GM12878 (cell line): ENCODE measurements at regions not wholly inside any gene's neighbourhood (a gene's known extent, or its start where the extent isn't known, plus 50 kb on each side); places are given as distances from the start of the nearest gene placed in this dataset.

Experiments
- ATAC-seq: fragments of 200-7000 bp; cut with Tn5 transposase; 3 replicates; pipeline ENCODE4 v1.9.1; 2020; ENCODE audit warnings: mild to moderate bottlenecking, moderate library complexity
- BruUV-seq: library from RNA; stranded (reverse); fragments of 400-500 nt; replicated peaks from 2 replicates; lab custom pipeline; 2021; lab: Mats Ljungman, UMichigan
- CTCF ChIA-PET: fragments of 300-600 bp; sonication (Branson Sonifier 250); formaldehyde crosslinking; extraction: SDS; loops from one replicate; lab custom pipeline; 2021; ENCODE audit warnings: inconsistent platforms; lab: Yijun Ruan, JAX
- POLR2A ChIA-PET: fragments of 350-600 bp; formaldehyde crosslinking; extraction: SDS; loops from one replicate; lab custom pipeline; 2021; ENCODE audit warnings: inconsistent platforms; lab: Charles Lee
- RAD21 ChIA-PET: fragments of 300-600 bp; sonication (Branson Sonifier 250); formaldehyde crosslinking; loops from one replicate; lab custom pipeline; 2023; ENCODE audit warnings: antibody characterized with exemption; ENCODE audit not compliant: unreplicated experiment; lab: Charles Lee
- SMC1A ChIA-PET: fragments of 300-600 bp; sonication (Branson Sonifier 250); formaldehyde crosslinking; loops from one replicate; lab custom pipeline; 2023; ENCODE audit not compliant: unreplicated experiment, uncharacterized antibody; lab: Charles Lee
- DNase-seq: peaks from one replicate; pipeline ENCODE4 v3.0.0-alpha.2; 2011; ENCODE audit warnings: low read depth, low spot score
- FAIRE-seq: peaks from 3 replicates; lab custom pipeline; 2011; peaks lifted over from hg19 to GRCh38; lab: Jason Lieb, UNC
- H2AFZ ChIP-seq: 2 replicates; pipeline ENCODE4 v1.6.0; 2011; ENCODE audit warnings: low read depth, low read length, control low read depth; ENCODE audit not compliant: control insufficient read depth
- H3K27ac ChIP-seq: 2 replicates; pipeline ENCODE4 v1.5.1; 2011; ENCODE audit warnings: control low read depth; ENCODE audit not compliant: control insufficient read depth, insufficient read depth
- H3K27me3 ChIP-seq, 2 experiments: replicated peaks in 1 of 2; 2 replicates each; pipeline versions ENCODE4 v1.6.0 to v1.6.1; 2011; ENCODE audit warnings: low read length in 1 of 2; ENCODE audit not compliant: control insufficient read depth in 2 of 2, insufficient read depth in 2 of 2
- H3K36me3 ChIP-seq, 2 experiments: 2 replicates each; pipeline ENCODE4 v1.5.1; 2011; ENCODE audit warnings: low read length in 1 of 2; ENCODE audit not compliant: control insufficient read depth in 2 of 2, insufficient read depth in 2 of 2
- H3K4me1 ChIP-seq: 2 replicates; pipeline ENCODE4 v1.6.1; 2011; ENCODE audit warnings: mild to moderate bottlenecking, low read length, moderate library complexity, mixed read lengths; ENCODE audit not compliant: control insufficient read depth, insufficient read depth
- H3K4me2 ChIP-seq: 2 replicates; pipeline ENCODE4 v1.6.0; 2011; ENCODE audit warnings: control low read depth; ENCODE audit not compliant: control insufficient read depth, insufficient read depth
- H3K4me3 ChIP-seq: fragments of 200-600 bp; sonication (generic); 2 replicates; pipeline ENCODE4 v1.5.1; 2016
- H3K79me2 ChIP-seq: 2 replicates; pipeline ENCODE4 v1.6.0; 2011; ENCODE audit warnings: low read length; ENCODE audit not compliant: control insufficient read depth, insufficient read depth
- H3K9ac ChIP-seq: 2 replicates; pipeline ENCODE4 v1.8.0; 2011; ENCODE audit warnings: low read length, control low read depth, mixed read lengths; ENCODE audit not compliant: control insufficient read depth, insufficient read depth
- H3K9me3 ChIP-seq: replicated peaks from 3 replicates; pipeline ENCODE4 v1.5.1; 2011; ENCODE audit warnings: mild to moderate bottlenecking, low read length; ENCODE audit not compliant: control insufficient read depth, insufficient read depth
- H4K20me1 ChIP-seq: 2 replicates; pipeline ENCODE4 v1.6.0; 2011; ENCODE audit not compliant: control insufficient read depth, insufficient read depth
- CREB1 ChIP-seq: IDR thresholded peaks from 2 replicates; pipeline ENCODE4 v1.6.1; 2012; ENCODE audit warnings: low read depth, mild to moderate bottlenecking, inconsistent platforms
- FOS ChIP-seq: IDR thresholded peaks from 3 replicates; pipeline ENCODE4 v1.6.1; 2011; ENCODE audit warnings: borderline replicate concordance; ENCODE audit not compliant: insufficient read length; ENCODE audit errors: extremely low read depth
- HDAC2 ChIP-seq: fragments of 200-600 bp; sonication (generic); IDR thresholded peaks from 2 replicates; pipeline ENCODE4 v1.6.1; 2017
- IKZF2 ChIP-seq, 2 experiments: fragments of 450-650 bp; IDR thresholded peaks; 2 replicates each; pipeline ENCODE4 v1.6.1; 2017; ENCODE audit warnings: mild to moderate bottlenecking in 2 of 2, moderate library complexity in 2 of 2
- PAX5 ChIP-seq: IDR thresholded peaks from 2 replicates; pipeline ENCODE4 v1.6.1; 2011; ENCODE audit warnings: low read depth, low read length, borderline replicate concordance
- RAD51 ChIP-seq: fragments of 450-650 bp; IDR thresholded peaks from 2 replicates; pipeline ENCODE4 v1.6.1; 2016; ENCODE audit warnings: moderate library complexity, mild to moderate bottlenecking, inconsistent platforms
- RB1 ChIP-seq: fragments of 450-650 bp; formaldehyde crosslinking; IDR thresholded peaks from 2 replicates; pipeline ENCODE4 v1.6.1; 2017; ENCODE audit warnings: mild to moderate bottlenecking, borderline replicate concordance
- SMC3 ChIP-seq: IDR thresholded peaks from 2 replicates; pipeline ENCODE4 v1.6.1; 2011; ENCODE audit warnings: low read length, improper control_type of control experiment, borderline replicate concordance
- SUPT20H ChIP-seq: IDR thresholded peaks from 2 replicates; pipeline ENCODE4 v1.6.1; 2011; ENCODE audit warnings: low read depth, mild to moderate bottlenecking, low read length, moderate library complexity, borderline replicate concordance; ENCODE audit not compliant: control insufficient read depth
- TBL1XR1 ChIP-seq: IDR thresholded peaks from 2 replicates; pipeline ENCODE4 v1.6.1; 2012; ENCODE audit warnings: low read depth, low read length, improper control_type of control experiment
- ZBTB11 ChIP-seq: fragments of 450-650 bp; formaldehyde crosslinking; IDR thresholded peaks from 2 replicates; pipeline ENCODE4 v1.5.0; 2022; ENCODE audit warnings: mild to moderate bottlenecking, missing genetic modification characterization
- ZBTB33 ChIP-seq: fragments of 450-650 bp; IDR thresholded peaks from 2 replicates; pipeline ENCODE4 v1.6.1; 2017; ENCODE audit warnings: mild to moderate bottlenecking
- WGBS: methylation state at CpG from one replicate; pipeline ENCODE4 v1.1.6; 2016; ENCODE audit warnings: low lambda C conversion rate; ENCODE audit not compliant: insufficient replicate concordance, insufficient coverage; ENCODE audit errors: missing lambda C conversion rate; 5-methylcytosine and 5-hydroxymethylcytosine counted together
- in situ Hi-C: fragments of 300-500 bp; cut with MboI; formaldehyde crosslinking; loops from 9 replicates; pipeline ENCODE4 v1.14.3; 2018; ENCODE audit warnings: mixed read lengths
- intact Hi-C: fragments of 100-400 bp; cut with micrococcal nuclease; formaldehyde crosslinking; loops from one replicate; pipeline ENCODE4 v1.14.2; 2022; ENCODE audit not compliant: unreplicated experiment

GRCh38 chr7:25282194-25282593 lies 53.9 kb upstream of the NPVF start:
- ChIA-PET SMC1A (interaction anchor here (1.2 kb wide), 1 partner anchor 11 kb away, joined by 4 read pairs; no protein-coding TSS in a partner anchor), POLR2A (no interaction called here), CTCF (no interaction called here), RAD21 (no interaction called here)
- no peaks in the 10 kb centered on the region for H3K36me3 ChIP-seq
- H3K79me2 ChIP-seq = no peaks in the 10 kb centered on the region
- H4K20me1 ChIP-seq = no peaks in the 10 kb centered on the region; the same call in 1 of the 2 replicates
- no peak for TF ChIP-seq RAD51
- no peak for TF ChIP-seq ZBTB33
- no peak for TF ChIP-seq ZBTB11 (CRISPR knock-in tag)
- TF ChIP-seq SMC3 = no peak
- no peak for TF ChIP-seq SUPT20H
- TF ChIP-seq CREB1 = no peak
- TF ChIP-seq PAX5 = no peak
- TF ChIP-seq FOS = no peak
- TF ChIP-seq TBL1XR1 = no peak
- no peak for TF ChIP-seq IKZF2 (IDR thresholded peaks at IDR 0.05)
- TF ChIP-seq RB1 = no peak
- no peak for TF ChIP-seq HDAC2
- H3K4me2 ChIP-seq = no peak overlapping the region
- FAIRE-seq = no peak
- in situ Hi-C loops (no loop called here), intact Hi-C loops (no loop called here)
- no peak overlapping the region for H2AFZ ChIP-seq
- no peak for ATAC-seq
- no TSS peak for BruUV-seq
- no peak overlapping the region for H3K4me3 ChIP-seq
- H3K9me3 ChIP-seq = no peaks in the 10 kb centered on the region
- no peak overlapping the region for H3K27ac ChIP-seq
- peaks cover 0 to 4% of the 10 kb centered on the region in 2 experiments; a peak in 1 of 4 replicates for H3K27me3 ChIP-seq
- DNase-seq = no peak
- H3K9ac ChIP-seq = no peak overlapping the region
- WGBS = 15% methylated on average over 8 of the region's 8 CpGs
- no peaks in the 10 kb centered on the region for H3K4me1 ChIP-seq
